Colonic mucosa (tissue), 4 donors: ENCODE measurements at regions not wholly inside any gene's neighbourhood (a gene's known extent, or its start where the extent isn't known, plus 50 kb on each side); places are given as distances from the start of the nearest gene placed in this dataset.

Source experiments
- DNase-seq: peaks from one replicate; pipeline ENCODE4 v3.0.0-alpha.2; 2020
- H3K27ac ChIP-seq: fragments of 200-600 bp; one replicate; pipeline ENCODE4 v1.8.0; 2021
- H3K27me3 ChIP-seq: fragments of 200-600 bp; one replicate; pipeline ENCODE4 v1.8.0; 2021
- H3K36me3 ChIP-seq: fragments of 200-600 bp; one replicate; pipeline ENCODE4 v1.8.0; 2021
- H3K4me1 ChIP-seq: fragments of 200-600 bp; one replicate; pipeline ENCODE4 v1.8.0; 2021; ENCODE audit warnings: mild to moderate bottlenecking
- H3K4me3 ChIP-seq: fragments of 200-600 bp; one replicate; pipeline ENCODE4 v1.8.0; 2021
- H3K9ac ChIP-seq, 2 donors: one replicate each; pipeline ENCODE4 v1.7.0; 2013; ENCODE audit warnings: control low read depth in 2 of 2, low read depth in 2 of 2, low read length in 2 of 2
- H3K9me3 ChIP-seq: fragments of 200-600 bp; one replicate; pipeline ENCODE4 v1.8.0; 2021
- CTCF ChIP-seq: fragments of 200-600 bp; IDR thresholded peaks from one replicate; pipeline ENCODE4 v1.8.0; 2022; ENCODE audit warnings: antibody characterized with exemption, mild to moderate bottlenecking
- intact Hi-C: fragments of 100-400 bp; cut with DNase I; formaldehyde crosslinking; loops from one replicate; pipeline ENCODE4 v1.14.1; 2022
- donor health status: healthy.
- donor health status: DM: no; HTN: no; CAD: no.
- donor health status: DM: no; HTN: no; CAD: no.

DNA sequence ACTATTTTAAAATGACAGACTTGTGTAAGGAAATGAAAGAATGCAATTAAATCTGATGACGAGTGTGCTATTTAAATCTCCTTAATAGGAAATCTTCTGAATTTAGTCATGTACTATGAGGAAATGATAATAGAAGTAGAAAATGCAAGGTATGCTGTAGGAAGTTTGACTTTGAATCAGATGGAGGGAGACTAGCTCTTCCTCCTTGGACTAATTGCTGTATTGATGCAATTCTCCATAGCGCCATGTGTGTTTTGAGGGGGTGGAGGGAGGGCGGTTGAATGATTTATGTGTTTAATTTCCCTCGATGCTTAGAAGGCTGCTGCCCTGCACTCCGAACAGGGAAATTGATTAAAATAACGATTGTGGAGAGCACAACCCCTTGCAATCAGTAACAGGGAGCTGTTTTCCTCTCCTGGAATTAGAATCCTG, 179.0 kb upstream of the PRNP start:
- no peaks in the 10 kb centered on the region for H3K9me3 ChIP-seq
- H3K36me3 ChIP-seq, result no peaks in the 10 kb centered on the region
- H3K9ac ChIP-seq, result no peak overlapping the region
- no peak for DNase-seq
- no peaks in the 10 kb centered on the region for H3K27me3 ChIP-seq
- no peak overlapping the region for H3K27ac ChIP-seq
- no peak for TF ChIP-seq CTCF
- intact Hi-C loops, result no loop called here
- H3K4me3 ChIP-seq, result no peak overlapping the region
- H3K4me1 ChIP-seq, result no peaks in the 10 kb centered on the region

- H3K4me3 ChIP-seq, result no peak overlapping the region
Observed at GRCh38 chr20:4504814-4505213, 181.4 kb upstream of the PRNP start.

GRCh38 chr20:4502756-4503155, 183.5 kb upstream of the PRNP start:
- Histone ChIP-seq H3K27ac (no peak overlapping the region), H3K27me3 (no peaks in the 10 kb centered on the region), H3K36me3 (no peaks in the 10 kb centered on the region), H3K4me3 (no peak overlapping the region), H3K9ac (no peak overlapping the region), H3K9me3 (no peaks in the 10 kb centered on the region), H3K4me1 (no peaks in the 10 kb centered on the region)
- intact Hi-C loops, result no loop called here
- no peak for TF ChIP-seq CTCF
- no peak for DNase-seq

More at GRCh38 chr20:4504814-4505213, 181.4 kb upstream of the PRNP start:
- no peaks in the 10 kb centered on the region for H3K36me3 ChIP-seq
- no peaks in the 10 kb centered on the region for H3K27me3 ChIP-seq
- no peaks in the 10 kb centered on the region for H3K9me3 ChIP-seq
- no peaks in the 10 kb centered on the region for H3K4me1 ChIP-seq
- DNase-seq, result no peak
- TF ChIP-seq CTCF, result no peak
- intact Hi-C loops, result no loop called here
- H3K9ac ChIP-seq, result no peak overlapping the region
- no peak overlapping the region for H3K27ac ChIP-seq

GRCh38 chr20:4493386-4493785, 192.9 kb upstream of the PRNP start:
- Histone ChIP-seq H3K27ac (no peak overlapping the region), H3K9me3 (no peaks in the 10 kb centered on the region), H3K4me1 (no peaks in the 10 kb centered on the region), H3K27me3 (no peaks in the 10 kb centered on the region), H3K9ac (no peak overlapping the region), H3K4me3 (no peak overlapping the region), H3K36me3 (no peaks in the 10 kb centered on the region)
- intact Hi-C loops, result no loop called here
- DNase-seq, result no peak
- no peak for TF ChIP-seq CTCF

DNA sequence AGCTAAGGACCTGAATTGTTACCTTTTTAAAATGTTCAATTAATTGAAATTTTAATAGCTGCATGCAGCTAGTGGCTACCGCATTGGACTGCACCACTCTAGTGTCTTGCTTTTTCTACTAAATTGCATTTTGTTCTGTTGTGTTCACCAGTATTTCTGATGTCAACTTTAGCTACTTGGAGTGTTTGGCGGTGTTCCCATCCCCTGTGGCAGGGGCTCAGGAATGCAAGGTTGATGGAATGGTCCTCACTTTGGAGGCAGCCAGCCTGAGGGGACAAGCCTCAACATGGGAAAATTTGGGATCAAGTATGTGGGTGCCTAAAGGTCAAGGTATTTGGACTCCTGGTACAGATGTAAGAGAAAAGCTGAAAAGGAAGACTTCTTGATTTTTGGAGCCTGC, 194.6 kb upstream of the PRNP start:
- Histone ChIP-seq H3K27ac (no peak overlapping the region), H3K9me3 (no peaks in the 10 kb centered on the region), H3K4me1 (no peaks in the 10 kb centered on the region)

More for the DNA sequence above, 194.6 kb upstream of the PRNP start:
- no peak for DNase-seq
- H3K9ac ChIP-seq, result no peak overlapping the region
- TF ChIP-seq CTCF, result no peak
- no peak overlapping the region for H3K4me3 ChIP-seq
- H3K36me3 ChIP-seq, result no peaks in the 10 kb centered on the region
- H3K27me3 ChIP-seq, result no peaks in the 10 kb centered on the region
- intact Hi-C loops, result no loop called here
